ENCODE measurements at regions not wholly inside any gene's neighbourhood (a gene's known extent, or its start where the extent isn't known, plus 50 kb on each side); places are given as distances from the start of the nearest gene placed in this dataset.

- no peak for TF ChIP-seq CTCF (conservative IDR thresholded peaks at IDR 0.05; ENCODE audit: low read depth, low read length)
- TF ChIP-seq EZH2 (IDR thresholded peaks at IDR 0.05; ENCODE audit: borderline replicate concordance, low read depth, low read length, poor library complexity, severe bottlenecking) = no peak
These were observed 114.4 kb downstream of the ENC1 start for GRCh38 chr5:74526111-74526510.
